Parathyroid adenoma (tissue), 2 donors: ENCODE measurements at regions not wholly inside any gene's neighbourhood (a gene's known extent, or its start where the extent isn't known, plus 50 kb on each side); places are given as distances from the start of the nearest gene placed in this dataset.

Experiments used
- H2AFZ ChIP-seq: fragments of 300-600 bp; sonication (generic); one replicate; pipeline ENCODE4 v1.7.0; 2017; ENCODE audit warnings: antibody characterized with exemption, mild to moderate bottlenecking
- H3K27ac ChIP-seq: fragments of 300-600 bp; sonication (generic); one replicate; pipeline ENCODE4 v1.7.0; 2017
- H3K27me3 ChIP-seq: fragments of 300-600 bp; sonication (generic); one replicate; pipeline ENCODE4 v1.7.0; 2017; ENCODE audit warnings: low read length; ENCODE audit not compliant: control insufficient read depth, insufficient read depth
- H3K36me3 ChIP-seq: fragments of 300-600 bp; sonication (generic); one replicate; pipeline ENCODE4 v1.7.0; 2017; ENCODE audit warnings: low read length; ENCODE audit not compliant: control insufficient read depth, insufficient read depth
- H3K4me1 ChIP-seq: fragments of 300-600 bp; sonication (generic); one replicate; pipeline ENCODE4 v1.7.0; 2017; ENCODE audit warnings: control low read depth
- H3K4me2 ChIP-seq: fragments of 300-600 bp; sonication (generic); one replicate; pipeline ENCODE4 v1.7.0; 2017; ENCODE audit warnings: low read length
- H3K4me3 ChIP-seq: fragments of 300-600 bp; sonication (generic); one replicate; pipeline ENCODE4 v1.7.0; 2017; ENCODE audit warnings: low read depth, low read length
- H3K79me2 ChIP-seq: fragments of 300-600 bp; sonication (generic); one replicate; pipeline ENCODE4 v1.7.0; 2017; ENCODE audit warnings: control low read depth
- H3K9ac ChIP-seq: fragments of 300-600 bp; sonication (generic); one replicate; pipeline ENCODE4 v1.7.0; 2017; ENCODE audit warnings: mild to moderate bottlenecking
- H3K9me3 ChIP-seq: fragments of 300-600 bp; sonication (generic); one replicate; pipeline ENCODE4 v1.7.0; 2017; ENCODE audit warnings: low read length; ENCODE audit not compliant: control insufficient read depth
- TF ChIP-seq, protein P1 (sequence below): fragments of 300-600 bp; sonication (generic); IDR thresholded peaks from one replicate; pipeline ENCODE4 v1.7.0; 2017; ENCODE audit warnings: antibody characterized with exemption, mild to moderate bottlenecking
- donor health status: primary hyperparathyroidism.

DNA sequence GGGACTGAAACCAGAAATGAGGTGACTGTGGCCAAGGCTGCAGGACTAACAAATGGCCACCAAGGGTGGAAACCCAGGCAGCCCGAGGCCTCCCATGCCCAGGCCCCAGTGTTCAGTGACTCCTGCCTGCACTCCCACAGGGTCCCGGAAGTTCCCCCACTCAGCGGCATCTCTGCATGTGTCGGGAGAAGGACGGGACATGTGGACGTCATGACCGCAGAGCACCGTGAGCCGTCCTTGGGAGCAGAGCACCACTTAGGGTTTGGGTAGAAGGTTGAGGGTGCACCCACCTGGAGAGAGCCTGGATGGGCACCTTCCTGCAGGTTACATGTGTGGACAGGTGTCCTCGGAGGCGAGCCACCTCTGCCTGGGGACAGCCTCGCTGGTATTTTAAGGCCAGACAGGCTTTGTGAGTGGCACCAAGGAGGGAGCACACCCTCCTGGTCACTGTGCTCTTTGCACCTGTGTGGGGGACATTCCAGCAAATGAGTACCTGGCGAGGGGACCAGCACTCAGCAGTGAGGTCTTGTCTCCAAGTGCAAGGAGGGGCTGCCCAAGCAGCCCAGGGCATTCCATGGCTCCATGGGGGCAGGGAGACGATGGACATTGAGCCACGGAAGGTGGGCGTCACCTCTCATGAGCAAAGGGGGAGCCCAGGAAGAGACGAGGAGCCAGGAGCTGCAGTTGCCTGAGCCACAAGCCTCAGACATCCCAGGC lies 95.3 kb upstream of the TCERG1L start:
- H3K27me3 ChIP-seq = no peaks in the 10 kb centered on the region
- no peak overlapping the region for H3K9ac ChIP-seq
- H3K4me3 ChIP-seq = no peak overlapping the region
- H2AFZ ChIP-seq = no peak overlapping the region
- H3K4me1 ChIP-seq = no peaks in the 10 kb centered on the region
- no peaks in the 10 kb centered on the region for H3K36me3 ChIP-seq
- no peaks in the 10 kb centered on the region for H3K9me3 ChIP-seq
- TF ChIP-seq, protein P1, sequence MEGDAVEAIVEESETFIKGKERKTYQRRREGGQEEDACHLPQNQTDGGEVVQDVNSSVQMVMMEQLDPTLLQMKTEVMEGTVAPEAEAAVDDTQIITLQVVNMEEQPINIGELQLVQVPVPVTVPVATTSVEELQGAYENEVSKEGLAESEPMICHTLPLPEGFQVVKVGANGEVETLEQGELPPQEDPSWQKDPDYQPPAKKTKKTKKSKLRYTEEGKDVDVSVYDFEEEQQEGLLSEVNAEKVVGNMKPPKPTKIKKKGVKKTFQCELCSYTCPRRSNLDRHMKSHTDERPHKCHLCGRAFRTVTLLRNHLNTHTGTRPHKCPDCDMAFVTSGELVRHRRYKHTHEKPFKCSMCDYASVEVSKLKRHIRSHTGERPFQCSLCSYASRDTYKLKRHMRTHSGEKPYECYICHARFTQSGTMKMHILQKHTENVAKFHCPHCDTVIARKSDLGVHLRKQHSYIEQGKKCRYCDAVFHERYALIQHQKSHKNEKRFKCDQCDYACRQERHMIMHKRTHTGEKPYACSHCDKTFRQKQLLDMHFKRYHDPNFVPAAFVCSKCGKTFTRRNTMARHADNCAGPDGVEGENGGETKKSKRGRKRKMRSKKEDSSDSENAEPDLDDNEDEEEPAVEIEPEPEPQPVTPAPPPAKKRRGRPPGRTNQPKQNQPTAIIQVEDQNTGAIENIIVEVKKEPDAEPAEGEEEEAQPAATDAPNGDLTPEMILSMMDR = no peak
- no peak overlapping the region for H3K4me2 ChIP-seq
- H3K79me2 ChIP-seq = no peaks in the 10 kb centered on the region
- no peak overlapping the region for H3K27ac ChIP-seq

DNA sequence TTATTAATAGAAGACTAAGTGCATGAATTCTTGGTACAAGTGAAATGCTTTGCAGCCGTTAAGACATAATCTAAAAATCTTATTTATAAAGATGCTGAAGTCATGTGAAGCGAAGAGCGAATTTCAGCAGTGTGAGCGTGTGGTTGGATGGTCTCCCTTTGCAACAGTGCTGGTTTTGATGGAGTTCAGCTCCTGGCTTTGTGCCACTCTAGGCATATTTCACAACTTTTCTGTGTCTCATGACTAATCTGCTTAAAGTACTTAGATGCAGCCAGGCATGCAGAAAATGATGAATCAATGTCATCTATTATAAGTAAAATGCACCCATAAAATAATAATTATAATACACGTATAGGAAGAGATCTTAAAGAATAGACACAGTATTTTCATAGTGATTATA lies 107.2 kb upstream of the TCERG1L start:
- no peak overlapping the region for H3K27ac ChIP-seq
- H3K9me3 ChIP-seq = no peaks in the 10 kb centered on the region
- no peaks in the 10 kb centered on the region for H3K27me3 ChIP-seq
- no peak overlapping the region for H3K4me3 ChIP-seq
- H3K79me2 ChIP-seq = no peaks in the 10 kb centered on the region
- H3K4me2 ChIP-seq = no peak overlapping the region
- H3K9ac ChIP-seq = no peak overlapping the region
- H3K4me1 ChIP-seq = no peaks in the 10 kb centered on the region
- TF ChIP-seq, protein P1 = no peak
- H2AFZ ChIP-seq = no peak overlapping the region
- H3K36me3 ChIP-seq = no peaks in the 10 kb centered on the region

DNA sequence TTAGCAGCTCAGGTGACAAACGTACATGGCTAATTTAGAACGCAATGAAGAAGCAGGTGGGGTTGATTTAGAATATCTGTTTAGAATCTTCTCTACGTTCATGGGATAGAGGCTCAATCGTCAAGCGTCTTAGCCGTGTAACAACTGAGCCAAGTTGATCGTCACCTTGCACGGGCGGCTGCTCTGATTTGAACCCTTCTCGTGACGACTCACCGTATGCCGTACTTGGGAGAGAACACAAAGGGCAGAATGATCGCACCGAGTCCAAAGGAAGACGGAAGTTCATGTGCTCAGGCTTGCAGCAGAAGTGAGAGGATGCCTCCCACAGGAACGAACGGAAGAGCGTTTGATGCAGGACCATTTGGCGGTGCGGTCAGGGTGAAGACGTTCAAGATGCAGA lies 108.3 kb upstream of the TCERG1L start:
- H3K4me2 ChIP-seq = no peak overlapping the region

DNA sequence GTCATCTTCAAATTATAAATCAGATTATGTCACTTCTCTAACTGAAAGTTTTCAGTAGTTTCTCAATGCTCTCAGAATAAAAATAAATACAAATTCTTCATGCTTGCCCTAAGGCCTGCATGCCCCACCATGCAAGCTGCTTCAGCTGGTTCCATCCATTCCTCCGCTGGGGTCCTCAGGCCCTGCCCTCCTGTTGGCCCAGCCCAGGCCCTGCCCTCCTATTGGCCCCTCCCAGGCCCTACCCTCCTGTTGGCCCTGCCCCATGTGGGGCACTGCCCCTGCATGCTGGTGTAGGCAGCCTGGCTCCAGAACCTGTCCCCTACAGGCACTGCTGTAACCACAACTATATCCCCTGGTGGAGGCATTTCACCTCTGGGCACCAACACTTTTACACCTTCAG lies 109.3 kb upstream of the TCERG1L start:
- H3K79me2 ChIP-seq = no peaks in the 10 kb centered on the region
- H3K36me3 ChIP-seq = no peaks in the 10 kb centered on the region
- H3K27ac ChIP-seq = no peak overlapping the region
- H3K27me3 ChIP-seq = no peaks in the 10 kb centered on the region
- no peaks in the 10 kb centered on the region for H3K4me1 ChIP-seq
- TF ChIP-seq, protein P1 = no peak
- H3K9ac ChIP-seq = no peak overlapping the region
- H3K4me3 ChIP-seq = no peak overlapping the region
- H3K9me3 ChIP-seq = no peaks in the 10 kb centered on the region
- no peak overlapping the region for H3K4me2 ChIP-seq
- H2AFZ ChIP-seq = no peak overlapping the region

More for the DNA sequence above, 108.3 kb upstream of the TCERG1L start:
- no peaks in the 10 kb centered on the region for H3K9me3 ChIP-seq
- H3K4me1 ChIP-seq = no peaks in the 10 kb centered on the region
- H3K36me3 ChIP-seq = no peaks in the 10 kb centered on the region
- H3K79me2 ChIP-seq = no peaks in the 10 kb centered on the region
- H2AFZ ChIP-seq = no peak overlapping the region
- no peaks in the 10 kb centered on the region for H3K27me3 ChIP-seq
- H3K4me3 ChIP-seq = no peak overlapping the region
- H3K9ac ChIP-seq = no peak overlapping the region
- TF ChIP-seq, protein P1 = no peak
- H3K27ac ChIP-seq = no peak overlapping the region

DNA sequence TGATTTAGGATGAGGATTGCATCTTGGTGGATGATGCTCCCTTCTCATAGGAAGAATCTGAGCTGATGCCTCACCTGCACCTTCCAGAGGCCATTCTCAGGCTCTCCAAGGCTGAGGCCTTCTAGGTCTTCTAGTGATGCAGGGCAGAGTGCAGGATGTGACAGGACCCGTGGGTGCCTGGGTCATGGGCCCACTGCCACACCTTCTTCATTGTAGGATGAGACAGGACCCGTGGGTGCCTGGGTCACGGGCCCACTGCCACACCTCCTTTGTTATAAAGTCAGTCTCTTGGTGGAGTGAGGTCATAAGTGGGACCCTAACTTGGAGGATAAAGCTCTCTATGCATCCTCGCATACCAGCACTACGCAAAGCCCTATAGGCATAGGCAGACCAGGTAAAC lies 109.9 kb upstream of the TCERG1L start:
- Histone ChIP-seq H3K36me3 (no peaks in the 10 kb centered on the region), H3K9me3 (no peaks in the 10 kb centered on the region)
- TF ChIP-seq, protein P1 = no peak

More for the DNA sequence above, 109.9 kb upstream of the TCERG1L start:
- H3K4me1 ChIP-seq = no peaks in the 10 kb centered on the region
- H3K27me3 ChIP-seq = no peaks in the 10 kb centered on the region
- no peak overlapping the region for H3K4me3 ChIP-seq
- no peak overlapping the region for H2AFZ ChIP-seq
- H3K4me2 ChIP-seq = no peak overlapping the region
- H3K79me2 ChIP-seq = no peaks in the 10 kb centered on the region
- H3K27ac ChIP-seq = no peak overlapping the region
- H3K9ac ChIP-seq = no peak overlapping the region
